WTC11 (cell line): ENCODE measurements at regions not wholly inside any gene's neighbourhood (a gene's known extent, or its start where the extent isn't known, plus 50 kb on each side); places are given as distances from the start of the nearest gene placed in this dataset.

Experiments
- ATAC-seq: fragments of 200-7000 bp; cut with Tn5 transposase; 2 replicates; pipeline ENCODE4 v1.10.0; 2021; ENCODE audit warnings: mild to moderate bottlenecking, moderate library complexity
- CTCF ChIA-PET: fragments of 300-600 bp; sonication (Branson Sonifier 250); formaldehyde crosslinking; loops from one replicate; lab custom pipeline; 2021; ENCODE audit warnings: antibody characterized with exemption; lab: Charles Lee
- POLR2A ChIA-PET: fragments of 350-600 bp; sonication (Branson Sonifier 250); formaldehyde crosslinking; loops from one replicate; lab custom pipeline; 2021; ENCODE audit warnings: antibody characterized with exemption; lab: Charles Lee
- DNase-seq: peaks from one replicate; pipeline ENCODE4 v3.0.0; 2021; ENCODE audit warnings: low spot score
- H3K27ac Mint-ChIP-seq: 2 replicates; pipeline ENCODE4 v1.8.0; 2021; ENCODE audit warnings: mixed read lengths
- H3K27me3 Mint-ChIP-seq: 2 replicates; pipeline ENCODE4 v1.8.0; 2021; ENCODE audit warnings: low read depth, mild to moderate bottlenecking, moderate library complexity, mixed read lengths
- H3K36me3 Mint-ChIP-seq: 2 replicates; pipeline ENCODE4 v1.8.0; 2021; ENCODE audit warnings: mixed read lengths
- H3K4me1 Mint-ChIP-seq: 2 replicates; pipeline ENCODE4 v1.8.0; 2022; ENCODE audit warnings: mixed read lengths
- H3K4me3 Mint-ChIP-seq: 2 replicates; pipeline ENCODE4 v1.8.0; 2021; ENCODE audit warnings: mild to moderate bottlenecking, moderate library complexity, mixed read lengths
- H3K9me3 Mint-ChIP-seq: 2 replicates; pipeline ENCODE4 v1.8.0; 2021; ENCODE audit warnings: mixed read lengths
- EMX1 ChIP-seq: fragments of 250-450 bp; sonication (Bioruptor Pico); IDR thresholded peaks from 2 replicates; pipeline ENCODE4 v1.8.0; 2021; ENCODE audit warnings: mild to moderate bottlenecking
- ETV6 ChIP-seq: sonication (generic); formaldehyde crosslinking; IDR thresholded peaks from 2 replicates; pipeline ENCODE4 v1.8.1; 2022; ENCODE audit warnings: mild to moderate bottlenecking, missing genetic modification reagents
- MXD4 ChIP-seq: fragments of 250-450 bp; sonication (Bioruptor Pico); IDR thresholded peaks from 2 replicates; pipeline ENCODE4 v1.8.0; 2021; ENCODE audit warnings: mild to moderate bottlenecking, moderate library complexity, borderline replicate concordance
- NFATC4 ChIP-seq: fragments of 250-450 bp; sonication (Bioruptor Pico); IDR thresholded peaks from 2 replicates; pipeline ENCODE4 v1.9.0; 2021; ENCODE audit warnings: mild to moderate bottlenecking
- PREB ChIP-seq: sonication (generic); formaldehyde crosslinking; IDR thresholded peaks from 2 replicates; pipeline ENCODE4 v1.8.1; 2022; ENCODE audit warnings: mild to moderate bottlenecking, missing genetic modification reagents, moderate library complexity, borderline replicate concordance
- PRRX2 ChIP-seq: fragments of 250-450 bp; sonication (Bioruptor Pico); IDR thresholded peaks from 2 replicates; pipeline ENCODE4 v1.8.0; 2021; ENCODE audit warnings: mild to moderate bottlenecking
- RORB ChIP-seq: fragments of 250-450 bp; sonication (Bioruptor Pico); IDR thresholded peaks from 2 replicates; pipeline ENCODE4 v1.9.0; 2021; ENCODE audit warnings: mild to moderate bottlenecking
- SOX15 ChIP-seq: fragments of 250-450 bp; sonication (Bioruptor Pico); IDR thresholded peaks from 2 replicates; pipeline ENCODE4 v1.9.0; 2021; ENCODE audit warnings: mild to moderate bottlenecking
- TEAD4 ChIP-seq: sonication (generic); formaldehyde crosslinking; IDR thresholded peaks from 2 replicates; pipeline ENCODE4 v1.8.0; 2022; ENCODE audit warnings: mild to moderate bottlenecking, missing genetic modification reagents
- ZNF232 ChIP-seq: sonication (generic); formaldehyde crosslinking; IDR thresholded peaks from 2 replicates; pipeline ENCODE4 v1.8.0; 2022; ENCODE audit warnings: mild to moderate bottlenecking, missing genetic modification reagents
- ZNF423 ChIP-seq: fragments of 250-450 bp; sonication (Bioruptor Pico); IDR thresholded peaks from 2 replicates; pipeline ENCODE4 v2.1.2; 2022; ENCODE audit warnings: mild to moderate bottlenecking, moderate library complexity
- ZNF425 ChIP-seq: fragments of 250-450 bp; sonication (Bioruptor Pico); conservative IDR thresholded peaks from 2 replicates; pipeline ENCODE4 v1.9.0; 2021; ENCODE audit warnings: mild to moderate bottlenecking
- ZSCAN18 ChIP-seq: fragments of 250-450 bp; sonication (Bioruptor Pico); IDR thresholded peaks from 2 replicates; pipeline ENCODE4 v2.1.2; 2022; ENCODE audit warnings: mild to moderate bottlenecking, moderate library complexity
- TF ChIP-seq, protein P1 (sequence below): sonication (generic); formaldehyde crosslinking; IDR thresholded peaks from 2 replicates; pipeline ENCODE4 v1.8.1; 2023; ENCODE audit warnings: mild to moderate bottlenecking, missing genetic modification reagents, moderate library complexity
- TF ChIP-seq, protein P2 (sequence below): fragments of 250-450 bp; sonication (Bioruptor Pico); IDR thresholded peaks from 2 replicates; pipeline ENCODE4 v1.9.0; 2021; ENCODE audit warnings: mild to moderate bottlenecking, borderline replicate concordance

DNA sequence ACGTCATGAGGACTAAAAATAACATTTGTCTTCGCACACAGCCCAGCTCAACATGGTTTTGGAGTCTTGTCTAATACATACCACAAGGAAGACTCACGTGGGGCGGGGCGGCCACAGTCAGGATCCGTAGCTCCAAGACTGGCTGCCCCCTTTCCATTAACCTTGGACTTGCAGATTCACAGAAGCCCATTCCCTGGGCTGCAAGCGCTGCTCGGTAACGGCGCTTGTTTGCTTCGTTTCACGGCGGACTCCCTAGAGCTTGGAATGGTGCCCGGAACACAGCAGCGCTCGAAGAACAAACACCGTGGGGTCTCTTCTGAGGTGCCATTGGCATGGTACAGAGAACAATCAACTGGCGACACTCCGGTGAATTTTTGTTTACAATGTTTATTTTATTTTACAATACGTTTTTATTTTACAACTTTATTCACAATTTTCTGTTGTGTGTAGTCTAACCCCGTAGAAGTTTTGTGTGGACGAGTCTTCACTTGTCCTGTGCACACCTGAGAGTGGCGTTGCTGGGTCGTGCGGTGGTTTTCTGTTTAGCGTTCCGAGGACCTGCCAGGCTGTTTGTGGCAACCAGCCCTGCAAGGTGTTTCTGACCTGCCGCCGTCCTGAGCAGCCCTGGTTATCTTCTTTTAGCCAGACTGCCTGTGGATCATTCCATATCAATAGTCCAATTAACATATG, 126.5 kb downstream of the GALR1 start:
- ChIA-PET POLR2A (no interaction called here), CTCF (no interaction called here)
- no peaks in the 10 kb centered on the region; the same call in 1 of the 2 replicates for H3K9me3 Mint-ChIP-seq
- H3K36me3 Mint-ChIP-seq, result no peaks in the 10 kb centered on the region
- no peak for TF ChIP-seq ZNF425 (CRISPR knock-in tag)
- no peak for TF ChIP-seq ZNF232 (CRISPR knock-in tag)
- no peak for TF ChIP-seq TEAD4 (CRISPR knock-in tag)
- no peaks in the 10 kb centered on the region for H3K27me3 Mint-ChIP-seq
- no peak; the same call in 1 of the 2 replicates for ATAC-seq
- H3K27ac Mint-ChIP-seq, result peak overlapping the region; percentile 25
- no peak overlapping the region for H3K4me3 Mint-ChIP-seq
- no peak for DNase-seq
- peaks cover 15% of the 10 kb centered on the region for H3K4me1 Mint-ChIP-seq

- Mint-ChIP-seq H3K4me1 (peaks cover 15% of the 10 kb centered on the region), H3K27me3 (no peaks in the 10 kb centered on the region), H3K27ac (peak overlapping the region; percentile 25; the same call in 1 of the 2 replicates), H3K4me3 (no peak overlapping the region), H3K36me3 (no peaks in the 10 kb centered on the region), H3K9me3 (no peaks in the 10 kb centered on the region)
- ChIA-PET CTCF (no interaction called here), POLR2A (interaction anchor here (0.8 kb wide), 1 partner anchor 10 kb away, joined by 4 read pairs; no protein-coding TSS in a partner anchor)
- ATAC-seq (no peak), DNase-seq (no peak)
- TF ChIP-seq ZNF423 (CRISPR knock-in tag) (no peak), RORB (CRISPR knock-in tag) (no peak), ETV6 (no peak), NFATC4 (no peak), MXD4 (no peak), EMX1 (CRISPR knock-in tag) (no peak), PREB (CRISPR knock-in tag) (no peak), ZSCAN18 (CRISPR knock-in tag) (no peak), SOX15 (CRISPR knock-in tag) (no peak), PRRX2 (CRISPR knock-in tag) (no peak)
- TF ChIP-seq, protein P1, sequence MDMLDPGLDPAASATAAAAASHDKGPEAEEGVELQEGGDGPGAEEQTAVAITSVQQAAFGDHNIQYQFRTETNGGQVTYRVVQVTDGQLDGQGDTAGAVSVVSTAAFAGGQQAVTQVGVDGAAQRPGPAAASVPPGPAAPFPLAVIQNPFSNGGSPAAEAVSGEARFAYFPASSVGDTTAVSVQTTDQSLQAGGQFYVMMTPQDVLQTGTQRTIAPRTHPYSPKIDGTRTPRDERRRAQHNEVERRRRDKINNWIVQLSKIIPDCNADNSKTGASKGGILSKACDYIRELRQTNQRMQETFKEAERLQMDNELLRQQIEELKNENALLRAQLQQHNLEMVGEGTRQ (CRISPR knock-in tag), result no peak
- TF ChIP-seq, protein P2, sequence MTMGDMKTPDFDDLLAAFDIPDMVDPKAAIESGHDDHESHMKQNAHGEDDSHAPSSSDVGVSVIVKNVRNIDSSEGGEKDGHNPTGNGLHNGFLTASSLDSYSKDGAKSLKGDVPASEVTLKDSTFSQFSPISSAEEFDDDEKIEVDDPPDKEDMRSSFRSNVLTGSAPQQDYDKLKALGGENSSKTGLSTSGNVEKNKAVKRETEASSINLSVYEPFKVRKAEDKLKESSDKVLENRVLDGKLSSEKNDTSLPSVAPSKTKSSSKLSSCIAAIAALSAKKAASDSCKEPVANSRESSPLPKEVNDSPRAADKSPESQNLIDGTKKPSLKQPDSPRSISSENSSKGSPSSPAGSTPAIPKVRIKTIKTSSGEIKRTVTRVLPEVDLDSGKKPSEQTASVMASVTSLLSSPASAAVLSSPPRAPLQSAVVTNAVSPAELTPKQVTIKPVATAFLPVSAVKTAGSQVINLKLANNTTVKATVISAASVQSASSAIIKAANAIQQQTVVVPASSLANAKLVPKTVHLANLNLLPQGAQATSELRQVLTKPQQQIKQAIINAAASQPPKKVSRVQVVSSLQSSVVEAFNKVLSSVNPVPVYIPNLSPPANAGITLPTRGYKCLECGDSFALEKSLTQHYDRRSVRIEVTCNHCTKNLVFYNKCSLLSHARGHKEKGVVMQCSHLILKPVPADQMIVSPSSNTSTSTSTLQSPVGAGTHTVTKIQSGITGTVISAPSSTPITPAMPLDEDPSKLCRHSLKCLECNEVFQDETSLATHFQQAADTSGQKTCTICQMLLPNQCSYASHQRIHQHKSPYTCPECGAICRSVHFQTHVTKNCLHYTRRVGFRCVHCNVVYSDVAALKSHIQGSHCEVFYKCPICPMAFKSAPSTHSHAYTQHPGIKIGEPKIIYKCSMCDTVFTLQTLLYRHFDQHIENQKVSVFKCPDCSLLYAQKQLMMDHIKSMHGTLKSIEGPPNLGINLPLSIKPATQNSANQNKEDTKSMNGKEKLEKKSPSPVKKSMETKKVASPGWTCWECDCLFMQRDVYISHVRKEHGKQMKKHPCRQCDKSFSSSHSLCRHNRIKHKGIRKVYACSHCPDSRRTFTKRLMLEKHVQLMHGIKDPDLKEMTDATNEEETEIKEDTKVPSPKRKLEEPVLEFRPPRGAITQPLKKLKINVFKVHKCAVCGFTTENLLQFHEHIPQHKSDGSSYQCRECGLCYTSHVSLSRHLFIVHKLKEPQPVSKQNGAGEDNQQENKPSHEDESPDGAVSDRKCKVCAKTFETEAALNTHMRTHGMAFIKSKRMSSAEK, result no peak
Observed at GRCh38 chr18:77376733-77377094, 127.1 kb downstream of the GALR1 start.
